ENCODE measurements at regions not wholly inside any gene's neighbourhood (a gene's known extent, or its start where the extent isn't known, plus 50 kb on each side); places are given as distances from the start of the nearest gene placed in this dataset.

- no peaks in the 10 kb centered on the region for H3K9me3 ChIP-seq (ENCODE audit: control insufficient read depth, low read depth, low read length)
- no peaks in the 10 kb centered on the region for H3K79me2 ChIP-seq (ENCODE audit: insufficient read depth, low read length)
- H3K27me3 Mint-ChIP-seq (ENCODE audit: low read depth) = no peaks in the 10 kb centered on the region; the same call in 1 of the 2 replicates
- no peaks in the 10 kb centered on the region for H3K23me2 ChIP-seq (ENCODE audit: insufficient read length, low read depth, low read length, poor library complexity, severe bottlenecking)
- no peak overlapping the region for H3K4me2 ChIP-seq (ENCODE audit: insufficient read depth, insufficient read length, low read length)
- no peaks in the 10 kb centered on the region for H3K36me3 Mint-ChIP-seq (ENCODE audit: insufficient read depth in 1 of 3, low read depth in 3 of 3)
- H4K8ac ChIP-seq (replicated peaks; ENCODE audit: insufficient read length, low read depth, low read length) = no peak overlapping the region
- H3K4me3 Mint-ChIP-seq = no peak overlapping the region
- H3K4me1 ChIP-seq (ENCODE audit: insufficient read depth, low read length) = no peaks in the 10 kb centered on the region; the same call in 1 of the 2 replicates
- TF ChIP-seq, protein P1, sequence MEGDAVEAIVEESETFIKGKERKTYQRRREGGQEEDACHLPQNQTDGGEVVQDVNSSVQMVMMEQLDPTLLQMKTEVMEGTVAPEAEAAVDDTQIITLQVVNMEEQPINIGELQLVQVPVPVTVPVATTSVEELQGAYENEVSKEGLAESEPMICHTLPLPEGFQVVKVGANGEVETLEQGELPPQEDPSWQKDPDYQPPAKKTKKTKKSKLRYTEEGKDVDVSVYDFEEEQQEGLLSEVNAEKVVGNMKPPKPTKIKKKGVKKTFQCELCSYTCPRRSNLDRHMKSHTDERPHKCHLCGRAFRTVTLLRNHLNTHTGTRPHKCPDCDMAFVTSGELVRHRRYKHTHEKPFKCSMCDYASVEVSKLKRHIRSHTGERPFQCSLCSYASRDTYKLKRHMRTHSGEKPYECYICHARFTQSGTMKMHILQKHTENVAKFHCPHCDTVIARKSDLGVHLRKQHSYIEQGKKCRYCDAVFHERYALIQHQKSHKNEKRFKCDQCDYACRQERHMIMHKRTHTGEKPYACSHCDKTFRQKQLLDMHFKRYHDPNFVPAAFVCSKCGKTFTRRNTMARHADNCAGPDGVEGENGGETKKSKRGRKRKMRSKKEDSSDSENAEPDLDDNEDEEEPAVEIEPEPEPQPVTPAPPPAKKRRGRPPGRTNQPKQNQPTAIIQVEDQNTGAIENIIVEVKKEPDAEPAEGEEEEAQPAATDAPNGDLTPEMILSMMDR (conservative IDR thresholded peaks at IDR 0.05) = no peak
- H3T11ph ChIP-seq (ENCODE audit: low read length) = no peak overlapping the region
- no peak overlapping the region for H3K27ac ChIP-seq (ENCODE audit: insufficient read length, low read depth, low read length)
- DNase-seq = no peak
- H4K20me1 ChIP-seq (ENCODE audit: control insufficient read depth, insufficient read depth, insufficient read length) = no peaks in the 10 kb centered on the region
- H3K56ac ChIP-seq (ENCODE audit: insufficient read length, low read depth, low read length) = no peak overlapping the region
- no peak overlapping the region for H3K23ac ChIP-seq (ENCODE audit: insufficient read length, low read depth, low read length)
- H3K27me3 ChIP-seq (ENCODE audit: insufficient read depth, low read length) = no peaks in the 10 kb centered on the region
- H2BK120ac ChIP-seq (ENCODE audit: low read depth, low read length, poor library complexity, severe bottlenecking) = no peak overlapping the region
- H3K9ac ChIP-seq (ENCODE audit: extremely low read depth, insufficient read length, low read length) = no peak overlapping the region
- no peak overlapping the region for H2BK12ac ChIP-seq (ENCODE audit: insufficient read length, low read depth, low read length)
- no peaks in the 10 kb centered on the region for H3K4me1 Mint-ChIP-seq
- no CpG with 5 or more reads among the region's 4 CpGs for WGBS (ENCODE audit: extremely low coverage, insufficient read length, low lambda C conversion rate)
- H3K9me3 Mint-ChIP-seq = peaks cover 0 to 2% of the 10 kb centered on the region in 2 experiments; a peak in 1 of 5 replicates
- H4K91ac ChIP-seq (ENCODE audit: insufficient read length, low read depth, low read length) = no peak overlapping the region
- H3K14ac ChIP-seq (ENCODE audit: insufficient read depth, low read length) = no peak overlapping the region
- H2BK5ac ChIP-seq (ENCODE audit: insufficient read length, low read length) = no peak overlapping the region
- H3K79me1 ChIP-seq (ENCODE audit: insufficient read depth, low read depth, low read length, poor library complexity, severe bottlenecking) = no peaks in the 10 kb centered on the region
- H2BK20ac ChIP-seq (ENCODE audit: low read depth, low read length, poor library complexity, severe bottlenecking) = no peak overlapping the region
- no peak overlapping the region for H2AK5ac ChIP-seq (ENCODE audit: insufficient read length, low read length)
- no peak overlapping the region for H3K27ac Mint-ChIP-seq
- no peak overlapping the region for H2BK15ac ChIP-seq (ENCODE audit: low read depth, low read length)
- no peak overlapping the region for H2AFZ ChIP-seq (ENCODE audit: low read length)
- H3K18ac ChIP-seq (ENCODE audit: insufficient read length, low read depth, low read length) = no peak overlapping the region
- no peak overlapping the region for H4K5ac ChIP-seq (ENCODE audit: insufficient read length, low read depth, low read length)
- no peak overlapping the region for H3K4ac ChIP-seq (ENCODE audit: low read depth, low read length)
Measured at GRCh38 chr12:25853316-25854095, 105.0 kb upstream of the RASSF8 start.
